Heart left ventricle (tissue), 13 donors: ENCODE measurements at regions not wholly inside any gene's neighbourhood (a gene's known extent, or its start where the extent isn't known, plus 50 kb on each side); places are given as distances from the start of the nearest gene placed in this dataset.

Experiments used
- CTCF ChIP-seq, 12 donors: fragments of 200-600 bp; sonication (generic) in 4 of 12; IDR thresholded peaks; one replicate each; pipeline versions ENCODE4 v1.5.0 to v1.8.0; 2018 to 2022; ENCODE audit warnings: antibody characterized with exemption in 12 of 12, mild to moderate bottlenecking in 5 of 12
- POLR2A ChIP-seq, 2 donors: fragments of 450-650 bp; IDR thresholded peaks; one replicate each; pipeline ENCODE4 v1.6.1; 2017; ENCODE audit warnings: antibody characterized with exemption in 2 of 2, mild to moderate bottlenecking in 2 of 2, moderate library complexity in 2 of 2
- donor health status: ischemic (EF 13 %, LVEDD 7.1; RV severe dilation, severe dysfunction).
- donor health status: DM: no; HTN: yes; CAD: no.
- donor health status: DM: no; HTN: no; CAD: no.
- donor health status: ischemic (EF 25% LVEDD 6.9; RV normal size, moderate dysfunction).
- donor health status: ischemic (EF 25% LVEDD 5.7; RV mildly dilated, moderate dysfunction).
- donor health status: ischemic (EF 35%, LVEDD 5.7; RV mildly dilated, moderate dysfunction).
- donor health status: nonischemic (EF 11% LVEDD 7.7; RV severe dilation, severe dysfunction).
- donor health status: DM: yes; HTN: yes; CAD: no.
- donor health status: PGD.
- donor health status: ischemic (EF 29% LVEDD 5.4; RV normal size, mild dysfunction).
- donor health status: nonischemic (EF 23%, LVEDD 6.1; RV moderate dilation, normal function).

- TF ChIP-seq CTCF (IDR thresholded peaks at IDR 0.05) (no peak), POLR2A (IDR thresholded peaks at IDR 0.05) (no peak)
Observed at GRCh38 chr1:244967159-244967558, 102.8 kb upstream of the HNRNPU start.
